Activated CD4-positive, alpha-beta T cell treated with anti-CD3 and anti-CD28 coated beads for 4 hours (primary cell): ENCODE measurements at regions not wholly inside any gene's neighbourhood (a gene's known extent, or its start where the extent isn't known, plus 50 kb on each side); places are given as distances from the start of the nearest gene placed in this dataset.
"Not testable (repeated sequence)": the region's sequence is repeated elsewhere in the genome, so short reads cannot be mapped to it uniquely, and the experiment has no call there.

Experiments
- DNase-seq, 2 donors: peaks; one replicate each; pipeline ENCODE4 v3.0.0-alpha.2; 2020

DNA sequence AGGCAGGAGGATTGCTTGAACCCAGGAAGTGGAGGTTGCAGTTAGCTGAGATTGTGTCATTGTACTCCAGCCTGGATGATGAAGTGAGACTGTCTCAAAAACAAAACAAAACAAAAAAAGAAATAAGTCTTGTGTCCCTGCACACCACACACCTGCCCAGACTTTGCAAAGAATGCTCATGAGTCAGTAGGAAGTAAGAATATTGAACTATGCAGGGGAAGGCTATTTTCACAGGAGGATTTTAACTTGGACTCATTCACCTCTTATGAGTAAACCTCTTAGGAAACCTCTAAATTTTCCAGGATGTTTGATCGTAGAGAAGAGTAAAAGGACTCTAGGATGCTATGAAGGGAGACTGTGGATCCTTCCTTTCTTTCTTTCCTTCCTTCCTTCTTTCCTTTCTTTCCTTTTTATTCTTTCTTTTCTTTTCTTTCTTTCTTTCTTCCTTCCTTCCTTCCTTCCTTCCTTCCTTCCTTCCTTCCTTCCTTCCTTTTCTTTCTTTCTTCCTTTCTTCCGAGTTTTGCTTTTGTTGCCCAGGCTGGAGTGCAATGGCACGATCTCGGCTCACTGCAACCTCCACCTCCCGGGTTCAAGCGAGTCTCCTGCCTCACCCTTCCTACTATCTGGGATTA is 96.7 kb upstream of the CLINT1 start:
- no peak for DNase-seq

DNA sequence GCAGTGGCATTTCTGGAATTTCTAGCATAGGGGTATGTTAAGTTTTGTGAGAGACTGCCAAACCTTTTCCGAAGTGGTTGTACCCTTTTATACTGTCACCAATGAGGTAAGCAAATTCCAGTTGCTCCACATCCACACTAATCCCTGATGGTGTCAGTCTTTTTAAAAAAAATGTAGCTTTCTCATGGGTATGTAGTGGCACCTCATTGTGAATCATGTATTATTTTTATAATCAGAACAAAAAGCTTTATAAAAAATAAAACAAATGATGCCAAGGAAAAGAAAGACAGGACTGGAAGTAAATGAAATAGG is 93.4 kb upstream of the CLINT1 start:
- no peak for DNase-seq

DNA sequence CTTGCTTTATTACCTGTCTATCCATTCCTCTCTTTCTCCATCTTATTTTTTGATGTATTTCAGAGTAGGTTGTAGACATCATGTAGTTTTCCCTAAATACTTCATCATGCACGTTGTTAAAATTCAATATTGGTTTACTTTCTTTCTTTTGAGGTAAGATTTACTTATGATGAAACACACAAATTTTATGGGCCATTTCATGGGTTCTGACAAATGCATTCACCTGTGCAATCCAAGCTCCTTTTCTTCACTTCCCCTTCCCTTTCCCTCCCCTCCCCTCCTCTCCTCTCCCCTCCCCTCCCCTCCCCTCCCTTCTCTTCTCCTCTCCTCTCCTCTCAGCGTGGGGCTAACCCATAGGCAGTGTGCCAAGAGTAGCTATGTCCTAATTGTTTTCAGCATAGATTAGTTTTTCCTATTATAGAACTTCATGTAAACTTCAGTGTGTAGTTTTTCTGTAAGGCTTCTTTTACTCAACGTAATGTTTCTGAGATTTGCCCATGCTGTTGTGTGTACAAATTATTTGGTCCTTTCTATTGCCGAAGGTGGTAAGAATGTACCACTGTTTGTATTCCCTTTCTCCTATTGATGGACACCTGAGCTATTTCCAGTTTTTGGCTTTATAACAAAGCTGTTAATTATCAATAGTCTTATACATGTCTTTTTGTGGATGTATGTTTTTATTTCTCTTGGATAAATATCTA is 92.9 kb upstream of the CLINT1 start:
- no peak for DNase-seq

- no peak for DNase-seq
These were observed 90.6 kb upstream of the CLINT1 start for GRCh38 chr5:157949520-157949919.

GRCh38 chr5:157948738-157949410 is 89.9 kb upstream of the CLINT1 start:
- peak; percentile 65 to 79 for DNase-seq

- no peak for DNase-seq
These were observed 88.2 kb upstream of the CLINT1 start for GRCh38 chr5:157947156-157947555.

- not testable (repeated sequence) for DNase-seq
These were observed 86.9 kb upstream of the CLINT1 start for GRCh38 chr5:157945822-157946221.

DNA sequence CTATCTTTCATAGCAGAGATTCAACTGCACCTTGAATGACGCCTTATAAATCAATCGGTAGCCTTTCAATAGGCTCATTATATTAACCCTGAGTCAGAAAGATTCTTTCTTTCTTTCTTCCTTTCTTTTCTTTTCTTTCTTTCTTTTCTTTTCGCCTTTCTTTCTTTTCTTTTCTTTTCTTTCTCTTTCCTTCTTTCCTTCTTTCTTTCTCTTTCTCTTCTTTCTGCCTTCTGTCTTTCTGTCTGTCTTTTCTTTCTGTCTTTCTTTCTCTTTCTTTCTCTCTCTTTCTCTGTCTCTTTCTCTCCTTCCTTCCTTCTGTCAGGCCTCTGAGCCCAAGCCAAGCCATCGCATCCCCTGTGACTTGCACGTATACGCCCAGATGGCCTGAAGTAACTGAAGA is 86.0 kb upstream of the CLINT1 start:
- no peak for DNase-seq

- DNase-seq, result no peak
These were observed 85.2 kb upstream of the CLINT1 start for GRCh38 chr5:157944077-157944633.

DNA sequence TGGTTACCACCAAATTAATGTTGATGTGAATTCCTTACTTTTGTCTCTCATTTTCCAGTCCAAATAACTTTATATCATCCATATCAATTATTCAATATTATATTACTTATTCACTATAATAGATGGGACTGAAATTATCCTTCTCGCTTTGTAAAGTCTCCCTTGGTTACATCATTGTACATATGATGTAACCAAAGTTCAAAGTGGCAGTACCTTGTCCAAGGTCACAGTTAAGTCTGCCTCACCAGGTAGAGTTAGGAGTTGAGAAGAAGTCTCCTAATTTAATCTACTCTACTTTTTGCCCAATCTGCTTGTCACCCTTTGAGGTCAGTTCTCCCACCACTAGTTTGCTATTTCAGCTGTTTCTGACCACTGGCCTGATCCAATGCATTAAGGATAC is 83.7 kb upstream of the CLINT1 start:
- no peak for DNase-seq

DNA sequence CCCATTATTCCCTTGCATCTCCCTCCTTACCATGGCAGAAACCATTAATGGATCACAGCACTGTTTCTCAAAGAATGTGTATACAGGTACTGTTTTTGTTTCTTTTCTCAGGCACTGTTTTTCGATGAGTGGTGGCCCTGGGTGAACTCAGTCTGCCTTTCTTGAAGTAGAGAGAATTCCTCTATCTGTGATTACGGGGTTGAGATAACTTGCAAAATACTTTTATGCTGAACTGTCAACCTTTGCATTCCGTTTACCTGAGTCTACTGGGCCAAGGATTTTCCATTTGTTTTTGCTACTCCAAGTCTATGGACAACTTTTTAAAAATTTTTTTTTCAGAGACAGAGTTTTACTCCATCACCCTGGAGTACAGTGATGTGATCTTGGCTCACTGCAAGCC is 82.7 kb upstream of the CLINT1 start:
- DNase-seq, result no peak

GRCh38 chr5:157938101-157938500 is 79.2 kb upstream of the CLINT1 start:
- not testable (repeated sequence) for DNase-seq

DNA sequence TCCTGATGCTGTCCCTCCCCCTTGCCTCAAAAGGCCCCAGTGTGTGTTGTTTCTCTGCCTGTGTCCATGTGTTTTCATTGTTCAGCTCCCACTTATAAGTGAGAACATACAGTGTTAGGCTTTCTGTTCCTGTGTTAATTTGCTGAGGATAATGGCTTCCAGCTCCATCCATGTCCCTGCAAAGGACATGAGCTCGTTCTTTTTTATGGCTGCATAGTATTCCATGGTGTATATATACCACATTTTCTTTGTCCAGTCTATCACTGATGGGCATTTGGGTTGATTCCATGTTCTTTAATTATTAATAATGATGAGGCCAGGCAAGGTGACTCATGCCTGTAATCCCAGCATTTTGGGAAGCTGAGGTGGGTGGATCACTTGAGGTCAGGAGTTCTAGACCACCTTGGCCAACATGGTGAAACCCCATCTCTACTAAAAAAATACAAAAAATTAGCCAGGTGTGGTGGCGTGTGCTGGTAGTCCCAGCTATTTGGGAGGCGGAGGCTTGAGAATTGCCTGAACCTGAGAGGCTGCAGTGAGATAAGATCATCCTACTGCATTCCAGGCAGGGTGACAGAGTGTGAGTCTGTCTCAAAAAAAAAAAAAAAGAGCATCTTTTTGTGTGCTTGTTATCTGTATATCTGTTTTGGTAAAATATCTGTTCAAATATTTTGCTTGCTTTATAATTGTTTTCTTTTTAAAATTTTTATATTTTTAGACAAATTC is 78.0 kb upstream of the CLINT1 start:
- not testable (repeated sequence) for DNase-seq

GRCh38 chr5:157934600-157934999 is 75.7 kb upstream of the CLINT1 start:
- DNase-seq, result no peak

GRCh38 chr5:157933005-157933404 is 74.1 kb upstream of the CLINT1 start:
- DNase-seq, result no peak

- DNase-seq, result no peak
These were observed 71.8 kb upstream of the CLINT1 start for GRCh38 chr5:157930710-157931109.

GRCh38 chr5:157926977-157927376 is 68.0 kb upstream of the CLINT1 start:
- DNase-seq, result no peak

DNA sequence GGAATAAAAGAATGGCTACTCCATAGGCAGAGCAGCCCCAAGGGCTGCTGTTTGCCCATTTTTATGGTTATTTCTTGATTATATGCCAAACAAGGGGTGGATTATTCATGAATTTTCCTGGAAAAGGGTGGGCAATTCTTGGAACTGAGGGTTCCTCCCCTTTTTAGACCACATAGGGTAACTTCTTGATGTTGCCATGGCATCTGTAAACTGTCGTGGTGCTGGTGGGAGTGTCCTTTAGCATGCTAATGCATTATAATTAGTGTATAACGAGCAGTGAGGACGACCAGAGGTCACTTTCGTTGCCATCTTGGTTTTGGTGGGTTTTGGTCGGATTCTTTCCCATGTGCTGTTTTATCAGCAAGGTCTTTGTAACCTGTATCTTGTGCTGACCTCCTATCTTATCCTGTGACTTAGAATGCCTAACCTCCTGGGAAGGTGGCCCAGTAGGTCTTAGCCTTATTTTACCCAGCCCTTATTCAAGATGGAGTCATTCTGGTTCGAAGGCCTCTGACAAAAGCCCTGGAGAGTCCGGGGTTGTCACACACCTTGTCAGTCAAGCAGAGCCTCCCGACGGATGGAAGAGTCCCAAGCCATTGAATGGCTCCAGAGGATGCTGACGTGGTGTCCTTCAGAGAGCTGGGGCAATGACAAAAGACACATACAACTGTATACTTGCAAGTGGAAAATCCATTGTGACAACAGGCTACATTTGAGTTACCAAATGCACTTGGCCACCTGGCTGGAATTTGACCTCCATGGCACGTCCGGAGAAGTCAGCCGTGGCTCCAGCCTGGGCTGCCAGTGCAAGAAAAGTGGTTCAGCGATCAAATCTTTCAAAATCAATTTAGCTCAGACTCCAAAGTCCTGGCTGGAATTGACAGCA is 67.1 kb upstream of the CLINT1 start:
- DNase-seq, result no peak

- DNase-seq, result no peak
These were observed 66.2 kb upstream of the CLINT1 start for GRCh38 chr5:157924931-157925729.

GRCh38 chr5:157924490-157924889 is 65.5 kb upstream of the CLINT1 start:
- no peak for DNase-seq

- no peak for DNase-seq
These were observed 64.8 kb upstream of the CLINT1 start for GRCh38 chr5:157923765-157924164.

- DNase-seq, result no peak
These were observed 63.1 kb upstream of the CLINT1 start for GRCh38 chr5:157922026-157922425.
